ENCODE measurements at regions not wholly inside any gene's neighbourhood (a gene's known extent, or its start where the extent isn't known, plus 50 kb on each side); places are given as distances from the start of the nearest gene placed in this dataset.

DNA sequence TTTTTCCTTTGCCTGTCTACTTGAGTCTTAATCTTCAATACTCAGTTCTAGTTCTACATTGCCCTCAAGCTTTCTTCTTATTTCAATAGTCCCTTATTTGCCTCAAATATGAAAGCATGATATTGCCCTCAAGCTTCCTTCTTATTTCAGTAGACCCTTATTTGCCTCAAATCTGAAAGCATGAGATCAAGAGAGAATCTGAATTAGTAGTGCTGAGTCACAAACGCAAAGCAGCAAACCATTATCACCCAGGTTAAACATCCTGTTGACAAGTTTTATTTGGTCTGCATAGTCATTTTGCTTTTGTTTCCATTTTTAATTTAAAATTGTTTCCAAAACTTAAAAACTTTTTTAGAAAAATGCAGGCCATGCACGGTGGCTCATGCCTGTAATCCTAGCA, 583.3 kb upstream of the FSHR start:
- TF ChIP-seq, protein P1, sequence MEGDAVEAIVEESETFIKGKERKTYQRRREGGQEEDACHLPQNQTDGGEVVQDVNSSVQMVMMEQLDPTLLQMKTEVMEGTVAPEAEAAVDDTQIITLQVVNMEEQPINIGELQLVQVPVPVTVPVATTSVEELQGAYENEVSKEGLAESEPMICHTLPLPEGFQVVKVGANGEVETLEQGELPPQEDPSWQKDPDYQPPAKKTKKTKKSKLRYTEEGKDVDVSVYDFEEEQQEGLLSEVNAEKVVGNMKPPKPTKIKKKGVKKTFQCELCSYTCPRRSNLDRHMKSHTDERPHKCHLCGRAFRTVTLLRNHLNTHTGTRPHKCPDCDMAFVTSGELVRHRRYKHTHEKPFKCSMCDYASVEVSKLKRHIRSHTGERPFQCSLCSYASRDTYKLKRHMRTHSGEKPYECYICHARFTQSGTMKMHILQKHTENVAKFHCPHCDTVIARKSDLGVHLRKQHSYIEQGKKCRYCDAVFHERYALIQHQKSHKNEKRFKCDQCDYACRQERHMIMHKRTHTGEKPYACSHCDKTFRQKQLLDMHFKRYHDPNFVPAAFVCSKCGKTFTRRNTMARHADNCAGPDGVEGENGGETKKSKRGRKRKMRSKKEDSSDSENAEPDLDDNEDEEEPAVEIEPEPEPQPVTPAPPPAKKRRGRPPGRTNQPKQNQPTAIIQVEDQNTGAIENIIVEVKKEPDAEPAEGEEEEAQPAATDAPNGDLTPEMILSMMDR (conservative IDR thresholded peaks at IDR 0.05; ENCODE audit: low read depth in 2 of 2): no peak
- TF ChIP-seq EZH2 (IDR thresholded peaks at IDR 0.05; ENCODE audit: low read depth, unreplicated experiment) (no peak), POLR2AphosphoS5 (IDR thresholded peaks at IDR 0.05; ENCODE audit: low read depth) (no peak), CREB1 (CRISPR knock-in tag; IDR thresholded peaks at IDR 0.05; ENCODE audit: low read depth) (no peak)
- TF ChIP-seq, protein P2, sequence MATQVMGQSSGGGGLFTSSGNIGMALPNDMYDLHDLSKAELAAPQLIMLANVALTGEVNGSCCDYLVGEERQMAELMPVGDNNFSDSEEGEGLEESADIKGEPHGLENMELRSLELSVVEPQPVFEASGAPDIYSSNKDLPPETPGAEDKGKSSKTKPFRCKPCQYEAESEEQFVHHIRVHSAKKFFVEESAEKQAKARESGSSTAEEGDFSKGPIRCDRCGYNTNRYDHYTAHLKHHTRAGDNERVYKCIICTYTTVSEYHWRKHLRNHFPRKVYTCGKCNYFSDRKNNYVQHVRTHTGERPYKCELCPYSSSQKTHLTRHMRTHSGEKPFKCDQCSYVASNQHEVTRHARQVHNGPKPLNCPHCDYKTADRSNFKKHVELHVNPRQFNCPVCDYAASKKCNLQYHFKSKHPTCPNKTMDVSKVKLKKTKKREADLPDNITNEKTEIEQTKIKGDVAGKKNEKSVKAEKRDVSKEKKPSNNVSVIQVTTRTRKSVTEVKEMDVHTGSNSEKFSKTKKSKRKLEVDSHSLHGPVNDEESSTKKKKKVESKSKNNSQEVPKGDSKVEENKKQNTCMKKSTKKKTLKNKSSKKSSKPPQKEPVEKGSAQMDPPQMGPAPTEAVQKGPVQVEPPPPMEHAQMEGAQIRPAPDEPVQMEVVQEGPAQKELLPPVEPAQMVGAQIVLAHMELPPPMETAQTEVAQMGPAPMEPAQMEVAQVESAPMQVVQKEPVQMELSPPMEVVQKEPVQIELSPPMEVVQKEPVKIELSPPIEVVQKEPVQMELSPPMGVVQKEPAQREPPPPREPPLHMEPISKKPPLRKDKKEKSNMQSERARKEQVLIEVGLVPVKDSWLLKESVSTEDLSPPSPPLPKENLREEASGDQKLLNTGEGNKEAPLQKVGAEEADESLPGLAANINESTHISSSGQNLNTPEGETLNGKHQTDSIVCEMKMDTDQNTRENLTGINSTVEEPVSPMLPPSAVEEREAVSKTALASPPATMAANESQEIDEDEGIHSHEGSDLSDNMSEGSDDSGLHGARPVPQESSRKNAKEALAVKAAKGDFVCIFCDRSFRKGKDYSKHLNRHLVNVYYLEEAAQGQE (IDR thresholded peaks at IDR 0.05; ENCODE audit: unreplicated experiment): no peak
- TF ChIP-seq, protein P3, sequence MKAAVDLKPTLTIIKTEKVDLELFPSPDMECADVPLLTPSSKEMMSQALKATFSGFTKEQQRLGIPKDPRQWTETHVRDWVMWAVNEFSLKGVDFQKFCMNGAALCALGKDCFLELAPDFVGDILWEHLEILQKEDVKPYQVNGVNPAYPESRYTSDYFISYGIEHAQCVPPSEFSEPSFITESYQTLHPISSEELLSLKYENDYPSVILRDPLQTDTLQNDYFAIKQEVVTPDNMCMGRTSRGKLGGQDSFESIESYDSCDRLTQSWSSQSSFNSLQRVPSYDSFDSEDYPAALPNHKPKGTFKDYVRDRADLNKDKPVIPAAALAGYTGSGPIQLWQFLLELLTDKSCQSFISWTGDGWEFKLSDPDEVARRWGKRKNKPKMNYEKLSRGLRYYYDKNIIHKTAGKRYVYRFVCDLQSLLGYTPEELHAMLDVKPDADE (IDR thresholded peaks at IDR 0.05): no peak

Data from GM23338 (cell line).